ENCODE measurements at regions not wholly inside any gene's neighbourhood (a gene's known extent, or its start where the extent isn't known, plus 50 kb on each side); places are given as distances from the start of the nearest gene placed in this dataset.

DNA sequence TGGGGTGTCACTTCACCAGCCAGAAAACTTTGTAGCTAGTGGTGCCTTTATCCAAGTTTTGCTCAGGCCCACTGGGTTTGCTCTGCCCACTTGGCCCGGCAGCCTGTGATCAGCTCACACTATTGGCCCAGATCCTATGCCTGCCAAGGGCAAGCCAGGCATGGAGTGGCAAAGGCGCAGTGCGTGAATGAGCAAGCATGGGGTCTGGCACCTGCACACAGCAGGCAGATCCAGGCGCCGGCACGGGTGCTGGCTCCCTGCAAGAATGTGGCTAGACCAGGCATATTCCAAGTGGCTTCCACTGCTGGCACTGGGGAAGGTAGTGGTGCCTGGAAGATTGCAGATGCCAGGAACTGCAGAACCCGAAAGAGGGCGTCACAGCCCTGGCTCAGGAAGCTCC is 346.9 kb downstream of the LMBRD1 start:
- no peaks in the 10 kb centered on the region for H3K27me3 Mint-ChIP-seq
- Histone ChIP-seq H3K4me3 (ENCODE audit: low read length) (no peak overlapping the region), H3K27ac (ENCODE audit: low read depth in 1 of 2, low read length in 2 of 2) (no peak overlapping the region), H3K9me3 (ENCODE audit: control insufficient read depth in 1 of 2, insufficient read depth in 1 of 2, low read length in 2 of 2) (peaks cover 0 to 21% of the 10 kb centered on the region in 2 experiments), H3K36me3 (ENCODE audit: insufficient read depth, low read length) (no peaks in the 10 kb centered on the region), H3K27me3 (ENCODE audit: control insufficient read depth in 1 of 2, insufficient read depth in 2 of 2, low read length in 2 of 2) (no peaks in the 10 kb centered on the region), H3K4me1 (ENCODE audit: insufficient read depth, low read length) (no peaks in the 10 kb centered on the region)
- peaks cover 9% of the 10 kb centered on the region for H3K9me3 Mint-ChIP-seq
- intact Hi-C loops (cut with DNase I, micrococcal nuclease), result no loop called here
- no peak overlapping the region for H3K27ac Mint-ChIP-seq
- no peak for ATAC-seq (ENCODE audit: poor library complexity)
- TF ChIP-seq, protein P1, sequence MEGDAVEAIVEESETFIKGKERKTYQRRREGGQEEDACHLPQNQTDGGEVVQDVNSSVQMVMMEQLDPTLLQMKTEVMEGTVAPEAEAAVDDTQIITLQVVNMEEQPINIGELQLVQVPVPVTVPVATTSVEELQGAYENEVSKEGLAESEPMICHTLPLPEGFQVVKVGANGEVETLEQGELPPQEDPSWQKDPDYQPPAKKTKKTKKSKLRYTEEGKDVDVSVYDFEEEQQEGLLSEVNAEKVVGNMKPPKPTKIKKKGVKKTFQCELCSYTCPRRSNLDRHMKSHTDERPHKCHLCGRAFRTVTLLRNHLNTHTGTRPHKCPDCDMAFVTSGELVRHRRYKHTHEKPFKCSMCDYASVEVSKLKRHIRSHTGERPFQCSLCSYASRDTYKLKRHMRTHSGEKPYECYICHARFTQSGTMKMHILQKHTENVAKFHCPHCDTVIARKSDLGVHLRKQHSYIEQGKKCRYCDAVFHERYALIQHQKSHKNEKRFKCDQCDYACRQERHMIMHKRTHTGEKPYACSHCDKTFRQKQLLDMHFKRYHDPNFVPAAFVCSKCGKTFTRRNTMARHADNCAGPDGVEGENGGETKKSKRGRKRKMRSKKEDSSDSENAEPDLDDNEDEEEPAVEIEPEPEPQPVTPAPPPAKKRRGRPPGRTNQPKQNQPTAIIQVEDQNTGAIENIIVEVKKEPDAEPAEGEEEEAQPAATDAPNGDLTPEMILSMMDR (IDR thresholded peaks at IDR 0.05), result no peak
- CTCF ChIA-PET, result no interaction called here
- no peak overlapping the region for H3K4me3 Mint-ChIP-seq
- DNase-seq, result no peak
- no peaks in the 10 kb centered on the region for H3K4me1 Mint-ChIP-seq (ENCODE audit: low read depth)
- POLR2A ChIA-PET, result no interaction called here
- no peaks in the 10 kb centered on the region for H3K36me3 Mint-ChIP-seq (ENCODE audit: low read depth)

Measured in CD4-positive, alpha-beta T cell (primary cell).